GM12875 (cell line): ENCODE measurements at regions not wholly inside any gene's neighbourhood (a gene's known extent, or its start where the extent isn't known, plus 50 kb on each side); places are given as distances from the start of the nearest gene placed in this dataset.

ENCODE experiments used
- H3K4me3 ChIP-seq: one replicate; pipeline ENCODE4 v1.5.1; 2011; ENCODE audit warnings: low read depth, low read length, control low read depth
- TF ChIP-seq, protein P1 (sequence below): IDR thresholded peaks from 2 replicates; pipeline ENCODE4 v1.5.1; 2011; ENCODE audit warnings: low read depth, mild to moderate bottlenecking, control low read depth, inconsistent platforms, low read length, moderate library complexity, borderline replicate concordance; ENCODE audit not compliant: insufficient read depth

DNA sequence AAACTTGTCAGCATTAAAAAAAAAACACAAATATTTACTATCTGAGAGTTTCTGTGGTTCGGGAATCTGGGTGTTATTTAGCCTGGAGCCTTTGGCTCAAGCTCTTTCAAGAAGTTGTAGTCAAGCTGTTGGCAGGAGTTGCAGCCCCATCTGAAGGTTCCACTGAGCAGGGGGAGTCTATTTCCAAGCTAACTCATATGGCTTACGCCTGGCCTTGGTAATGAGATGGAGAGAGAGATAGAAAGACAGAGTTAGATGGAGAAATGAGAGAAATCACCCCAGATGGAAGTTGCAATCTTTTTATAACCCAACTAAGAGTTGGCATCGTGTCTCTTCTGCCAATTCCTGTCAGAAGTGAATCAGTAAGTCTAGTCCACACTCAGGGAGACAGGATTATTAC lies 1075.2 kb upstream of the SEMA6A start:
- H3K4me3 ChIP-seq, result no peak overlapping the region
- TF ChIP-seq, protein P1, sequence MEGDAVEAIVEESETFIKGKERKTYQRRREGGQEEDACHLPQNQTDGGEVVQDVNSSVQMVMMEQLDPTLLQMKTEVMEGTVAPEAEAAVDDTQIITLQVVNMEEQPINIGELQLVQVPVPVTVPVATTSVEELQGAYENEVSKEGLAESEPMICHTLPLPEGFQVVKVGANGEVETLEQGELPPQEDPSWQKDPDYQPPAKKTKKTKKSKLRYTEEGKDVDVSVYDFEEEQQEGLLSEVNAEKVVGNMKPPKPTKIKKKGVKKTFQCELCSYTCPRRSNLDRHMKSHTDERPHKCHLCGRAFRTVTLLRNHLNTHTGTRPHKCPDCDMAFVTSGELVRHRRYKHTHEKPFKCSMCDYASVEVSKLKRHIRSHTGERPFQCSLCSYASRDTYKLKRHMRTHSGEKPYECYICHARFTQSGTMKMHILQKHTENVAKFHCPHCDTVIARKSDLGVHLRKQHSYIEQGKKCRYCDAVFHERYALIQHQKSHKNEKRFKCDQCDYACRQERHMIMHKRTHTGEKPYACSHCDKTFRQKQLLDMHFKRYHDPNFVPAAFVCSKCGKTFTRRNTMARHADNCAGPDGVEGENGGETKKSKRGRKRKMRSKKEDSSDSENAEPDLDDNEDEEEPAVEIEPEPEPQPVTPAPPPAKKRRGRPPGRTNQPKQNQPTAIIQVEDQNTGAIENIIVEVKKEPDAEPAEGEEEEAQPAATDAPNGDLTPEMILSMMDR, result no peak

DNA sequence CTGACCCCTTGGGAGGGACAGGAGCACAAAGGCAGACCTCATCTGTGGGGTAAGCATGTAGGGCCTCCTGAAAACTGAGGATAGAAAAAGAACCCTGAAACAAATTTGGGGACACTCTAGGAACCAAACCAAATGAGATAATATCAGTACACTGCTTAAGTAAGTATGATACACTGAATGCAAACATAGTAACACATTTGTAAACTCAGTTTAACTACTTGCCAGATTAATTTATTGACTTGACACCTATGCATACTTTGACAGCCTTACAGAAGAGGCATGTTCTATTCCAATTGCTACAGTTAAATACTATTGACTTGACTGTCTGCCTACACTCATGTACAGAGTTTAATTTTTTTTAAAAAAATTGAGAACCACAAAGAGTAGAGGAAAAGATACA lies 1070.8 kb upstream of the SEMA6A start:
- no peak overlapping the region for H3K4me3 ChIP-seq

DNA sequence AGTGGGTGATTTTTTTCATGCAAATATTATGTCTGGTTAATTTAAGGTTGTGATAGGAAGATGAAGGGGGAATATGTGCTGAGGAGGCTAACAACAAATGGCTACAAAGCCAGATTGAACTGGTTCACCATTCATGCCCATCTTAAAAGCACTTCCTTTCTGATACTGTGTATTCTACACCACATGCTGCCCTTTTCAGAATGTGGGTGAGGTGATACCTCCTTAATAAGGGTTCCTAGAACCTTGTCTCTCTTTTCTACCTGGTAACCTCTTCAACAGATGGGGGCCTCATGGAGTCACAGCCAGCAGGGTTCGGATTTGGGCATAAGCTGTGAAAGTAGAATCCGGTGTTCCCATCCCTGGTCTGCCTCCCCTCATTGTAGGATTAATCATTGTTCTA lies 1064.0 kb upstream of the SEMA6A start:
- H3K4me3 ChIP-seq, result no peak overlapping the region
- TF ChIP-seq, protein P1, result no peak

More for the DNA sequence above, 1070.8 kb upstream of the SEMA6A start:
- TF ChIP-seq, protein P1, result no peak

DNA sequence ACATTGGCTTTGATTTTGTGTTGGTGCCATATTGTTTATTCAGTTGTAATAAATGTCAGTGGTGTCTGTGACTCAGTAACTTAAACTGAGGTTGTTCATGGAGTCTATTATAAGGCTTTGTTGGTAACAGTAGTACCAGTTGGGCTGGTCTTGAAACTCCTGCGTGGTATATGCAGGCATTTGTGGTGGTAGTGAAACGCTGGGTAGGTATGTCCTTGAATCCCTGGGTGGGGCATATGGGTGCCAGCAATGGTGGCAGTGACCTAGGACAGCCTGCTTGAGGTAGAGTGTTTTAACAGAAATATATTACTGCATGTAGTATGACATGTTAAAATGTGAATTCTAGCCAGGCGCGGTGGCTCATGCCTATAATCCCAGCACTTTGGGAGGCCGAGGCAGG lies 1058.5 kb upstream of the SEMA6A start:
- no peak overlapping the region for H3K4me3 ChIP-seq
- TF ChIP-seq, protein P1, result no peak

DNA sequence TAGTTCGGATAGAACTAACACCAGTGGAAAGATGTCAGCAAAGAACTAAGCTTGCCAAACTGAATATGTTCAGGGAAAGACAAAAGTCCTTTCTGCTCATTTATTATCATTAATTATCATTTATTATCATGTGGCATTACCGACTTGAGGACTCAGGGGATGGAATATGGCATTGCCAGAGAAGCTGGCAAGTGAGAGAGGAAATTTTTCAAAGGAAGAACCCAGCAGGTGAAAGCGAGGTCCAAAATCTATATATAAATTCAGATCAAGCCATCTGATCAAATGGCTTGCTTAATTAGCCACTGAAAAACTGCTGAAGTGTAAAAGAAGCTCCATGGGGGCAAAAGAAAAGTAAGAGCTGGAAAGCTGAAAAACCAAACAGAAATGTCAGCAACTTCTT lies 1049.6 kb upstream of the SEMA6A start:
- TF ChIP-seq, protein P1, result no peak
- no peak overlapping the region for H3K4me3 ChIP-seq

DNA sequence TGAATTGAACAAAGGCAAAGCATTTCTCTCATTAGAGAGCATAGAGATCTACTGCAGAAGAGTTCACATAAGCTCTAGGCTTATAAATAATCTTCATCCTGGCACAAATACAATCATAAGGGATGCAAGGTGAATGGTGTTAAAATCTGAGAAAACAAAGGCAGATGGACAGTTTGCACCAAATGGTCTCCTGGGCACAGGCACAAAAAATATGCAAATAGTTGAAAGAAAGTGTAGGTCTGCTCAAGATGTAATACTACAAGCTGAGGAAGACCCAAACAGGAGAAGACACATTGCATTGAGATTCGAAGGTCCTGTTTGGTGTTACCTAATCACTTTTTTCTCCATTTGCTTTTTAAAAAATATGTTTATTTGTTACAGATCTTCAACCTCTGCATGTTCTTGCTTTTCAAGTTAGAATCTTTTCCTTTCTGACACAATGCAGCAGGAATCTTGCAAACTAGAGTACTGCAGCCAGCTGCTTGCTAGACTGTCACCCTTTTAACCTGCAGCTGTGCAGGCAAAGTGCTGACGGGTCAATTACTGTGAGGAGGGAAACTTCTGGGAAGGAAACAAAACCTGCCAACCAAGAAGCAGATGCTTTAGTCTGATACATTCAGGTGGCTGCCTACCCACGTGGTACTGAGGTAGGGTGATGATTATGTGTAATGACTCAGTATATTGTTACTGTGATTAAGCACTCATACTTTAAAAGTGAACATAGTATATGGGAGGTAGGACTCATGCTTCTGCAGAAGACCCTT lies 1048.6 kb upstream of the SEMA6A start:
- TF ChIP-seq, protein P1, result no peak
- no peak overlapping the region for H3K4me3 ChIP-seq

DNA sequence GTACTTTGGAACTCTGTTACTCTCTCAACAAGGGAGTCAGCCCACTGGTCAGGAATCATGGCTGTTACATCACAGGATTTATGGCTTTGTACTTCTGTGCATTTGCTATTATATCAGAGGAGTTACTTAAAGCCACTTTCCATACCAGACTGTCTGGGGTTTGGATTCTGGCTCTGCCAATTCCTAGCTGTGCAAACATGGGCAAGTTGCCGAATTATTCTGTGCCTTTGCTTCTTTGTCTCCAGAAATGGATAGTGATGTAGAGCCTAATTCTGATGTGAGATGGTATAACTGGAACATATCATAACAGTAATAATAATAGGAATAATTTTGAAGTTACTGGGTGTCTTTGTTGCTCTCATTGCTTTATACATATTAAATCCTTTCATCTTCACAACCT lies 1047.3 kb upstream of the SEMA6A start:
- TF ChIP-seq, protein P1, result no peak
- no peak overlapping the region for H3K4me3 ChIP-seq
